GM23248 (cell line): ENCODE measurements at regions not wholly inside any gene's neighbourhood (a gene's known extent, or its start where the extent isn't known, plus 50 kb on each side); places are given as distances from the start of the nearest gene placed in this dataset.

Source experiments
- EZH2 ChIP-seq: fragments of 200-600 bp; sonication (generic); IDR thresholded peaks from 2 replicates; pipeline ENCODE4 v1.6.1; 2018; ENCODE audit warnings: antibody characterized with exemption, mild to moderate bottlenecking; ENCODE audit not compliant: insufficient read depth, poor library complexity, severe bottlenecking
- EZH2phosphoT487 ChIP-seq: fragments of 200-600 bp; sonication (generic); IDR thresholded peaks from 2 replicates; pipeline ENCODE4 v1.6.1; 2018; ENCODE audit warnings: antibody characterized with exemption, moderate library complexity, mild to moderate bottlenecking, low read depth; ENCODE audit not compliant: insufficient read depth

DNA sequence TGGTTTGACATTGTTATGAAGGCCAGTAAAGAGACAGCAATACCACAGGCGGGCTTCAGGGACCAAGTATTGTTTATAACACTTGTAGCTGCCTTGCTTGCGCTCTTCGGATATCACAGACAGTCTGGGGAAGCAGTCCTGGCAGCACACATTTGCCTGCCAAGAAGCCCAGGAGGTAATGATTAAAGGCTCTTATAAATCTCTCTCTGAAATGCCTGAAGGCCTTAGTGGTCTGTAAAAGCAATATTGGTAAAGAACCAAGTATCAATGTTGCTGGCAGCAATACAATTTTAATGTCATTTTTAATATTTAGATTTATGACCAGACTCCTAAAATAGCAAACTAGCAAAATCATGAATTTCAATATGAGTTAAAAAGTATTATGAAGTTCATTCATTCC is 1312.4 kb downstream of the PCDH9 start:
- TF ChIP-seq EZH2, result no peak
- TF ChIP-seq EZH2phosphoT487, result no peak
